Right lobe of liver (tissue), 4 donors: ENCODE measurements at regions not wholly inside any gene's neighbourhood (a gene's known extent, or its start where the extent isn't known, plus 50 kb on each side); places are given as distances from the start of the nearest gene placed in this dataset.

Source experiments
- POLR2A ChIP-seq: fragments of 450-650 bp; IDR thresholded peaks from one replicate; pipeline ENCODE4 v1.6.1; 2017; ENCODE audit warnings: antibody characterized with exemption, mild to moderate bottlenecking
- TF ChIP-seq, protein P1 (sequence below), 4 donors: fragments of 200-600 bp in 3 of 4; fragments of 450-650 bp in 1 of 4; IDR thresholded peaks; one replicate each; pipeline versions ENCODE4 v1.5.1 to v1.8.0; 2016 to 2022; ENCODE audit warnings: antibody characterized with exemption in 4 of 4, mild to moderate bottlenecking in 2 of 4
- donor health status: DM: no; HTN: no; CAD: no.
- donor health status: DM: no; HTN: no; CAD: no.
- donor health status: DM: no; HTN: yes; CAD: no.

DNA sequence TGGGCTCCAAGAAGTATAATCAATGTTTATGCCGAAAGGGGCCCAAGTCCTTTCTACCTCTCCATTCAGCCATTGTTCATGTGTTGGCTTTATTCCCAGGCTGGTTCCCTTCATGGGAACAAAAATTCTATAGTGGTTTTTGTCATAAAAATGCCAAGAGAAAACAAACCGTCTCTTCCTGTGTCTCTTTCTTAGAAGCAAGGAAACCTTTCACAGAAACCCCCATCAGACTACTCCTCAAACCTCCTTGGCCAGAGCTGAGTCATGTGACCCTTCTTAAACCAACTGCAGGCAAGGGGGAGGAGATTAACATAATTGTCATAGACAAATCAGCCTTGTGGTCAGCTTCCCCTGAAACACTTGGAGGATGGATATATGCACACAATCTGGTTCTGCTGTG lies 75.1 kb upstream of the TANK start:
- TF ChIP-seq, protein P1, sequence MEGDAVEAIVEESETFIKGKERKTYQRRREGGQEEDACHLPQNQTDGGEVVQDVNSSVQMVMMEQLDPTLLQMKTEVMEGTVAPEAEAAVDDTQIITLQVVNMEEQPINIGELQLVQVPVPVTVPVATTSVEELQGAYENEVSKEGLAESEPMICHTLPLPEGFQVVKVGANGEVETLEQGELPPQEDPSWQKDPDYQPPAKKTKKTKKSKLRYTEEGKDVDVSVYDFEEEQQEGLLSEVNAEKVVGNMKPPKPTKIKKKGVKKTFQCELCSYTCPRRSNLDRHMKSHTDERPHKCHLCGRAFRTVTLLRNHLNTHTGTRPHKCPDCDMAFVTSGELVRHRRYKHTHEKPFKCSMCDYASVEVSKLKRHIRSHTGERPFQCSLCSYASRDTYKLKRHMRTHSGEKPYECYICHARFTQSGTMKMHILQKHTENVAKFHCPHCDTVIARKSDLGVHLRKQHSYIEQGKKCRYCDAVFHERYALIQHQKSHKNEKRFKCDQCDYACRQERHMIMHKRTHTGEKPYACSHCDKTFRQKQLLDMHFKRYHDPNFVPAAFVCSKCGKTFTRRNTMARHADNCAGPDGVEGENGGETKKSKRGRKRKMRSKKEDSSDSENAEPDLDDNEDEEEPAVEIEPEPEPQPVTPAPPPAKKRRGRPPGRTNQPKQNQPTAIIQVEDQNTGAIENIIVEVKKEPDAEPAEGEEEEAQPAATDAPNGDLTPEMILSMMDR (IDR thresholded peaks at IDR 0.05) = no peak
- no peak for TF ChIP-seq POLR2A
